HPDE6-E6E7 (cell line): ENCODE measurements at regions not wholly inside any gene's neighbourhood (a gene's known extent, or its start where the extent isn't known, plus 50 kb on each side); places are given as distances from the start of the nearest gene placed in this dataset.

ENCODE experiments used
- DNase-seq: peaks from one replicate; pipeline ENCODE4 v3.0.0; 2011; ENCODE audit warnings: missing footprints; ENCODE audit errors: extremely low spot score

- no peak for DNase-seq
These were observed 375.3 kb downstream of the C12orf75 start for GRCh38 chr12:105705765-105706164.

GRCh38 chr12:105706321-105706972 is 376.0 kb downstream of the C12orf75 start:
- DNase-seq: no peak

GRCh38 chr12:105706973-105707334 is 376.5 kb downstream of the C12orf75 start:
- no peak for DNase-seq

- DNase-seq: no peak
These were observed 383.3 kb downstream of the C12orf75 start for GRCh38 chr12:105713606-105714305.

- no peak for DNase-seq
These were observed 386.1 kb downstream of the C12orf75 start for GRCh38 chr12:105716621-105717020.

GRCh38 chr12:105721051-105721825 is 390.7 kb downstream of the C12orf75 start:
- DNase-seq: no peak

- DNase-seq: no peak
These were observed 391.4 kb downstream of the C12orf75 start for GRCh38 chr12:105721891-105722290.

GRCh38 chr12:105723066-105723465 is 392.6 kb downstream of the C12orf75 start:
- DNase-seq: no peak

GRCh38 chr12:105723494-105723893 is 393.0 kb downstream of the C12orf75 start:
- no peak for DNase-seq

- DNase-seq: no peak
These were observed 394.1 kb downstream of the C12orf75 start for GRCh38 chr12:105724641-105725040.

- no peak for DNase-seq
These were observed 394.6 kb downstream of the C12orf75 start for GRCh38 chr12:105725054-105725453.

- no peak for DNase-seq
These were observed 398.8 kb downstream of the C12orf75 start for GRCh38 chr12:105729181-105729771.

- DNase-seq: no peak
These were observed 399.4 kb downstream of the C12orf75 start for GRCh38 chr12:105729926-105730325.

GRCh38 chr12:105733579-105733978 is 403.1 kb downstream of the C12orf75 start:
- DNase-seq: no peak

GRCh38 chr12:105736498-105736897 is 402.3 kb downstream of the NUAK1 start:
- DNase-seq: no peak

GRCh38 chr12:105738051-105738450 is 400.7 kb downstream of the NUAK1 start:
- DNase-seq: no peak

GRCh38 chr12:105740369-105740768 is 398.4 kb downstream of the NUAK1 start:
- no peak for DNase-seq

- DNase-seq: no peak
These were observed 397.6 kb downstream of the NUAK1 start for GRCh38 chr12:105740970-105741725.

GRCh38 chr12:105741786-105742566 is 396.8 kb downstream of the NUAK1 start:
- DNase-seq: no peak

- DNase-seq: no peak
These were observed 396.2 kb downstream of the NUAK1 start for GRCh38 chr12:105742567-105742874.
